ENCODE measurements at regions not wholly inside any gene's neighbourhood (a gene's known extent, or its start where the extent isn't known, plus 50 kb on each side); places are given as distances from the start of the nearest gene placed in this dataset.

GRCh38 chr9:129330711-129331492 is 152.8 kb upstream of the IER5L start:
- TF ChIP-seq CTCF (IDR thresholded peaks at IDR 0.05) (no peak), ZFX (IDR thresholded peaks at IDR 0.05; ENCODE audit: borderline replicate concordance) (no peak)

All from 22Rv1 (cell line).